Fibroblast of skin of left biceps (primary cell): ENCODE measurements at regions not wholly inside any gene's neighbourhood (a gene's known extent, or its start where the extent isn't known, plus 50 kb on each side); places are given as distances from the start of the nearest gene placed in this dataset.
"Not testable (repeated sequence)": the region's sequence is repeated elsewhere in the genome, so short reads cannot be mapped to it uniquely, and the experiment has no call there.

Experiments used
- DNase-seq, 2 experiments: peaks; one replicate each; pipeline ENCODE4 v3.0.0-alpha.2; 2013; ENCODE audit warnings: low read depth in 2 of 2

GRCh38 chr4:84126061-84126787 is 372.9 kb downstream of the NKX6-1 start:
- no peak for DNase-seq

GRCh38 chr4:84110040-84110439 is 389.1 kb downstream of the NKX6-1 start:
- DNase-seq = no peak

- not testable (repeated sequence) for DNase-seq
Measured at GRCh38 chr4:84101653-84102625, 397.2 kb downstream of the NKX6-1 start.

GRCh38 chr4:84100071-84100470 is 399.0 kb downstream of the NKX6-1 start:
- no peak for DNase-seq

- no peak for DNase-seq
Measured at GRCh38 chr4:84099599-84099998, 399.5 kb downstream of the NKX6-1 start.

GRCh38 chr4:84091266-84091665 is 407.8 kb downstream of the NKX6-1 start:
- DNase-seq = no peak

GRCh38 chr4:84089652-84090437 is 409.2 kb downstream of the NKX6-1 start:
- DNase-seq = no peak

- DNase-seq = no peak
Measured at GRCh38 chr4:84085986-84086385, 413.1 kb downstream of the NKX6-1 start.

- DNase-seq = no peak
Measured at GRCh38 chr4:84070289-84070688, 428.8 kb downstream of the NKX6-1 start.

- DNase-seq = no peak
Measured at GRCh38 chr4:84063619-84064018, 435.5 kb downstream of the NKX6-1 start.

- no peak for DNase-seq
Measured at GRCh38 chr4:84058201-84058600, 440.9 kb downstream of the NKX6-1 start.

GRCh38 chr4:84051639-84052038 is 447.5 kb downstream of the NKX6-1 start:
- DNase-seq = no peak

- no peak for DNase-seq
Measured at GRCh38 chr4:84051089-84051488, 448.0 kb downstream of the NKX6-1 start.

- no peak for DNase-seq
Measured at GRCh38 chr4:84050015-84050414, 449.1 kb downstream of the NKX6-1 start.

GRCh38 chr4:84046551-84046950 is 452.5 kb downstream of the NKX6-1 start:
- no peak for DNase-seq

- DNase-seq = no peak
Measured at GRCh38 chr4:84041426-84041825, 457.7 kb downstream of the NKX6-1 start.

- DNase-seq = no peak
Measured at GRCh38 chr4:84035568-84035967, 463.5 kb downstream of the NKX6-1 start.

- DNase-seq = no peak
Measured at GRCh38 chr4:84032372-84032771, 466.7 kb downstream of the NKX6-1 start.

- DNase-seq = no peak
Measured at GRCh38 chr4:84031401-84031800, 467.7 kb downstream of the NKX6-1 start.

GRCh38 chr4:84028340-84028739 is 470.8 kb downstream of the NKX6-1 start:
- DNase-seq = no peak

- no peak for DNase-seq
Measured at GRCh38 chr4:84024405-84024804, 474.7 kb downstream of the NKX6-1 start.

- DNase-seq = no peak
Measured at GRCh38 chr4:84022564-84022963, 476.5 kb downstream of the NKX6-1 start.
